Stimulated activated effector memory CD8-positive, alpha-beta T cell treated with anti-CD3 and anti-CD28 coated beads, Interleukin-12 subunit alpha, Interleukin-12 subunit beta, amount 100 ng/mL, for 72 hours (primary cell): ENCODE measurements at regions not wholly inside any gene's neighbourhood (a gene's known extent, or its start where the extent isn't known, plus 50 kb on each side); places are given as distances from the start of the nearest gene placed in this dataset.

Experiments
- ATAC-seq: fragments of 150-1000 bp; cut with Tn5 transposase; 2 replicates; pipeline ENCODE4 v1.10.0; 2021
- DNase-seq, 2 donors: peaks; one replicate each; pipeline ENCODE4 v3.0.0; 2021 to 2022; ENCODE audit warnings: low spot score in 2 of 2
- H3K27ac Mint-ChIP-seq: one replicate; pipeline ENCODE4 v1.8.0; 2022; ENCODE audit warnings: mild to moderate bottlenecking, mixed read lengths
- H3K36me3 Mint-ChIP-seq: one replicate; pipeline ENCODE4 v1.8.0; 2022; ENCODE audit warnings: mild to moderate bottlenecking, mixed read lengths
- H3K4me1 Mint-ChIP-seq: one replicate; pipeline ENCODE4 v1.8.0; 2022; ENCODE audit warnings: mixed read lengths
- H3K4me3 Mint-ChIP-seq: one replicate; pipeline ENCODE4 v1.8.0; 2022; ENCODE audit warnings: mild to moderate bottlenecking, mixed read lengths
- H3K9me3 Mint-ChIP-seq: one replicate; pipeline ENCODE4 v1.8.0; 2022; ENCODE audit warnings: mixed read lengths

DNA sequence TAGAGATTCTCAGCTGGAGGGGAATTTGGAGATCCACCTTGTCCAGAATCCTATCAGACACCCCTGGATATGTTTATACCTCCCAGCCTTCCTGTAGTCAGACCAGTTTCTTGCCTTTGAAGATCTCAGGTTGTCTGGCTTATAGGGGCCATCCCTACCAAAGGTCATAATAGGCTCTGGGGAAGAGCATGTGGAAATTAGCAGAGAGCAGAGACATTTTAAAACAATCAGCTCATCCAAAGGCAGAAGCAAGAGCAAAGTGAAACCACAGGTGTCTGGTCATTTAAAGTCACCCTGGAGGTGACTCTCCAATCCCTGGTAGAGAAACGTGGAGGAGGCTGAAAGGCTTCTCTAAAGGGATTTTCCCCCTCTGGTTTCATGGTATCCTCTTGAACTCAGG is 299.3 kb upstream of the EEF2KMT start:
- no peak for ATAC-seq
- Mint-ChIP-seq H3K27ac (no peak overlapping the region), H3K9me3 (peaks cover 6% of the 10 kb centered on the region), H3K4me3 (no peak overlapping the region), H3K4me1 (peaks cover 5% of the 10 kb centered on the region), H3K36me3 (no peaks in the 10 kb centered on the region)
- DNase-seq = no peak

DNA sequence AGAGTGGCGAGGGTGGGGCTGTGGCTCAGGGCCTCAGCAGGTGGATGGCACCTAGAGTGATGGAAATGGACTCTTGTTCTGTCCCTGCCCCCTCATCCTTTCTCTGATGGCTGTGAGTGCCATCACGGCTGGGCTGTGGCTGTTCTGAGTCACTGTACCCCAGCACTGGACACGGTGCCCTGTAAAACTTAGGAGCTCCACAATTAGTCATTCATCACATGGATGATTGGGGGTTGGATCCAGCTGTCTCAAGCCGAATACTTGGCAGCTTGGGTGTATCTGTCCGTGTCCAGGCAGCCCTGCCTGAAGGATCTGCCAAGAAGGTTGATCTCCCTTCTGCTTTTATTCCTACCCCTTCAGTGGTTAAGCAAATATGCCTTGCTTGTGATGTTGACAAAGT is 295.5 kb upstream of the EEF2KMT start:
- no peak for ATAC-seq
- peaks cover under 1% of the 10 kb centered on the region for H3K4me1 Mint-ChIP-seq
- H3K9me3 Mint-ChIP-seq = peaks cover 5% of the 10 kb centered on the region

DNA sequence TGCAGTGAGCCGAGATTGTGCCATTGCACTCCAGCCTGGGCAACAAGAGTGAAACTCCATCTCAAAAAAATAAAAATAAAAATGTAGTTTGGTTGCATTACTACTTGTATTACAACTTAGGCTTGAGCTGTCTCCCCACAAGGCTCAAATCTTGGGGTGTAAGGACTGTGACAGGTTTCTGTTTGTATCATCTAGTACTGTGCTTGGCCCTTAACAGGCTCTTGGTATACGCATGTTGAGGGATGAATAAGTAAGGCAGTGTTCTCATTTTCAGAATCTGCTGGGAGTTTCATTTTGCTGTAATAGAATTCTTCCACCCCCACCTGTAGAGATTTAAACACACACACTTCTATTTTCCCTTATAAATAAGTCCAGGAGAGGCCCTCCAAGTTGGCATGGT is 289.4 kb upstream of the EEF2KMT start:
- Mint-ChIP-seq H3K27ac (no peak overlapping the region), H3K4me3 (no peak overlapping the region), H3K36me3 (no peaks in the 10 kb centered on the region), H3K9me3 (peaks cover 6% of the 10 kb centered on the region), H3K4me1 (no peaks in the 10 kb centered on the region)
- DNase-seq (no peak), ATAC-seq (peak; percentile 58)

More for the DNA sequence above, 295.5 kb upstream of the EEF2KMT start:
- DNase-seq = no peak
- no peak overlapping the region for H3K4me3 Mint-ChIP-seq
- no peak overlapping the region for H3K27ac Mint-ChIP-seq
- H3K36me3 Mint-ChIP-seq = no peaks in the 10 kb centered on the region

DNA sequence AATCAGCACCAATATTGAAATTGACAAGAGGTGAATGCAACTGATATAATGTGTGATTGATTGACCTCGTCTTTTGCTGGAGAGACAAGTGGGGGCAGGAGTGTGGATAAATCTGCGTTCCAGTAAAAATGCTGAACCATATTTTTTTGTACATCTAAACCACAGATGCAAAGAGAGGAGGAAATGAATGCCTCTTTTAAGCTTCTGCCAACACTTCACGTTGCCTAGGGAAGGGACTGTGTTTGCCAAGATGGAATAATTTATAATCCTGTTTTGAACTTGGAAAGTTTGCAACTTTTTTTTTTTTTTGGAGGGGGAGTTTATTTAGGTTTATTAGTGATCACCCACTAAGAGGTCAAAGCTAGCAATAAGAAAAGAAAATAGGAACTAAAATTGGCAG is 288.2 kb upstream of the EEF2KMT start:
- Mint-ChIP-seq H3K27ac (no peak overlapping the region), H3K9me3 (peaks cover 6% of the 10 kb centered on the region), H3K4me3 (no peak overlapping the region), H3K36me3 (no peaks in the 10 kb centered on the region), H3K4me1 (no peaks in the 10 kb centered on the region)
- DNase-seq = no peak
- ATAC-seq = no peak

DNA sequence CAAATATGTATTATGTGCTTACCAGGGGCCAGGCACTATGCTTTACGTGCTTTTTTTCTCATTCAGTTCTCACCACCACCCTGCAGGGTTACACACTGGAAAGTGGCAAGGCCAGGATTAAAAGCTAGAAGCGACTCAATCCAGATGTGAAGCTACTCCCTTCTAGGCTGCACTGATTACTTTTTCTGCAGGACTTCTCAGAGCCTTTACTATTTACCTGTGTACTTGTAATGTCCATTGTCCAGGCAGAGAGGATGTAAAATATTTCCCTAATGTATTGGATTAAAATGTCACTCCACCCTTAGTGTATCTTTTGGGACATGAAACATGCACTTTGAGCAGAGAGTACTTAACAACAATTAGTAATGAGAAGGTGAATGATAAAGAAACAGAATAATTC is 287.5 kb upstream of the EEF2KMT start:
- Mint-ChIP-seq H3K36me3 (no peaks in the 10 kb centered on the region), H3K9me3 (peaks cover 6% of the 10 kb centered on the region), H3K4me3 (no peak overlapping the region), H3K4me1 (no peaks in the 10 kb centered on the region), H3K27ac (no peak overlapping the region)
- DNase-seq = no peak
- no peak for ATAC-seq

DNA sequence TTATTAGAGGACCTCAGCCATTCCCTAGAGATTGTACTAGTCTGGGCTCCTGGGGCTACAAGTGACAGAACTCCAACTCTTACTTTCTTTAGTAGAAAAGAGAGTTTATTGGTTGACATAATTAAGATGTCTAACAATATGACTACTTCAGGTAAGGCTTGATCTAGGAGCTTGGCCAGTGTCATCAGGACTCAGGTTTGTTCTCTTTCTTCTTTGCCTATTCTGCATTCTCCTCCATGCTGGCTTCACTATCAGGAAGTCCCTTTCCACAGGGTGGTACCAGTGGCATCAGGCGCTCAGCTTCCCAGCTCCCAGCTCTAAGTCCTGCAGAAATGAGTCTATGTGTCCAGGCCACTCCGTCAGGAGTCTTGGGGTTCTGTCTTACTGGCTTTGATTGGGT is 286.1 kb upstream of the EEF2KMT start:
- Mint-ChIP-seq H3K36me3 (no peaks in the 10 kb centered on the region), H3K9me3 (peaks cover 4% of the 10 kb centered on the region), H3K4me3 (no peak overlapping the region), H3K27ac (no peak overlapping the region), H3K4me1 (no peaks in the 10 kb centered on the region)
- DNase-seq (no peak), ATAC-seq (no peak)

DNA sequence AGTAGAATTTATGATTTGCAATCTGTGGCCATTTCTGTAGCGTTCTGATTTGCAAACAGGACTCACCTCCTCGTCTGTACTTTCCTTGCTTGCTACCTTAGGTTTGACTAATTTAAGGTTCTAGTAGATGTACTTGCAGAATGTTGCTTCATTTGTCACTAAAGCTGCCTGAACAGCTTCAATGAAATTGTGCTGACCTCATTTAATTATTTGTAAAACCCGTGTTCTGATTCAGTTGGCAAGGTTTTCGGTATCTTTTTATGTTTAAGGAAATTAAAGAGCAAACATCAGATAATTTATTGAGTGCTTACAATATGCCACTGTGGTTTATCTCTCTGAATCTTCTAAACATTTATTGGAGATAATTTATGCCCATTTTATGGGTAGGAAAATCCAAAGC is 284.9 kb upstream of the EEF2KMT start:
- Mint-ChIP-seq H3K36me3 (no peaks in the 10 kb centered on the region), H3K4me1 (no peaks in the 10 kb centered on the region), H3K4me3 (no peak overlapping the region), H3K9me3 (peaks cover 4% of the 10 kb centered on the region), H3K27ac (no peak overlapping the region)
- ATAC-seq = no peak
- DNase-seq = no peak

DNA sequence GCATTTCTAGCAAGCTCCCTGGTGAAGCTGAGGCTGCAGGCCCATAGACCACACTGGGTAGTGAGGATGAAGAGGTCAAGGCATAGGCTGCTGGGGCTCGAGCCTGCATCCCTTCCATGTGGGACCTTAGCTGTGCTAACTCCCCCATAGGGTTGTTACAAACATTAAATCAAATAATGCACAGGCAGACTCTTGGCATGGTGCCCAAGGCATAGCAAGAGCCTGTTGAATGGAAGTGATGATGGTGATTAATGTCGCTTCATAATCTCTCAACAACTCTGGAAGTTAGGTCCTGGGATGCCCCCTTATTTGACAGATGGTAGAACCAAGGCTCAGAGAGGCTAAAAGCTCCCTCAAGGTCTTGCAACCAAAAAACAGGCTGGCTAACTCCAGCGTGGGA is 283.9 kb upstream of the EEF2KMT start:
- no peaks in the 10 kb centered on the region for H3K4me1 Mint-ChIP-seq
- ATAC-seq = no peak
- no peak overlapping the region for H3K27ac Mint-ChIP-seq
- H3K4me3 Mint-ChIP-seq = no peak overlapping the region
- peaks cover 4% of the 10 kb centered on the region for H3K9me3 Mint-ChIP-seq
- H3K36me3 Mint-ChIP-seq = no peaks in the 10 kb centered on the region
- no peak for DNase-seq

DNA sequence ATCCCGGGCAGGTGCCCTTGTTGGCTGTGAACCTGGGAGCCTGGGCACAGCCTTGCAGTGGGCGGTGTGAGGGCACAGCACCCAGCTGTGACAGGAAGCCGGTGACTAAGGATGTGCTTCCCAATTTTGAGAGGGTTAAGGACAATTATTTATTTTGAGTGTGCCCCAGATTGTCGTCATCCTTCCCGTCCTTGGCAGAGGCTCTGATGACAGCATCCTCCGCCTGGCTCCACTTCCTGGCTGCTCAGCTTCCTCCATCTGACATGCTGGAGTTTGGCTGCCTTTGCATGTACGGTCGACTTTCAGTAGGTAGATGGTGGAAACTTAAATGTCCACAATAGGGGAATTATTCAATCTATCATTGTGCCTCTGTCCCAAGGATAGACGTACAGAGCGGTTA is 282.4 kb upstream of the EEF2KMT start:
- H3K9me3 Mint-ChIP-seq = peaks cover 4% of the 10 kb centered on the region
- H3K36me3 Mint-ChIP-seq = no peaks in the 10 kb centered on the region
- no peak for ATAC-seq
- H3K4me1 Mint-ChIP-seq = no peaks in the 10 kb centered on the region
- no peak overlapping the region for H3K4me3 Mint-ChIP-seq
- no peak for DNase-seq
- no peak overlapping the region for H3K27ac Mint-ChIP-seq

DNA sequence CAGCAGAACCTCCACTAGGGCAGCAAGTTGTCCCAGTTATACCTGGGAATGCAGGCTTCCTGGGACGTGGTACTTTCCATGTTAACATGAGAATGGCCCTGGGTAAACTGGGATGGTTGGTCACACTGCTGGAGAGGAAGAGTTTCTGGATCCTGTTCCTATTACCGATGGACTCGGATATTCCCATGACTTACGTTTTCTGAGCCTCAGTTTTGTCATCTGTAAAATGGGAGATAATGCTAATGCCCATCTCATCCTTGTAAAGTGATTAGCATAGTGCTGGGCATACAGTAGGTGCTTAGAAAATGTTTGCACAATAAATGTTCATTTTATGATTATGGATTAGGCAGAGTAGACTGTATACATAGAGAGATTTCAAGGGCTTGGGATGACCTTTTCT is 280.9 kb upstream of the EEF2KMT start:
- Mint-ChIP-seq H3K27ac (no peak overlapping the region), H3K4me3 (no peak overlapping the region), H3K4me1 (no peaks in the 10 kb centered on the region), H3K36me3 (no peaks in the 10 kb centered on the region), H3K9me3 (no peaks in the 10 kb centered on the region)
- DNase-seq (no peak), ATAC-seq (no peak)

DNA sequence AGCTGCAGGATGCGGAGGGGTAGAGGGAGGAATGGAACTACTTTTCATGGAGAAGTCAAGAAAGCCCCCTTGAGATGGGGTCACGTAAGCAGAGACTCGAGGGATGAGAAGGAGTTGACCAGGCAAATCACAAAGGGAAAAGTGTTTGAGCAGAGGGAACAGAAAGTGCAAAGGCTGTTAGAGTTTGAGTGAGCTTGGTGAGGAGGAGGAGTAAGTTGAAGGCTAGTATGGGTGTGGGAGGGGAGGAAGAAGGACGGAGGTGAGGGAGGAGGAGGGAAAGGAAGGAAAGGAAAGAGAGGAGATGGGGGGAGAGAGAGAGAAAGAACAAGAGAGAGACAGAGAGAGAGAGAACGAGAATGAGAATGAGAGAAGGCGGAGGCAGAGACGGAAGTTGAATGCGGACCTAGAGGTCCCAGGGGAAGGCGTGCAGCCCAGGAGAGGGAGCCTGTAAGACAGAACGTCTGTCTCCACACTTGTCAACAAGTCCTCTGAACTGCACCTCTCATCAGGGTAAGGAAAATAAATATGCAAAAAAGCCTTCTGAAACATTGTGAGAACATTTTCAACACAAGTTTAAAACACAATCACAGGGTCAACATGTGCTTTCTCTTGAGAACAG is 279.8 kb upstream of the EEF2KMT start:
- H3K4me1 Mint-ChIP-seq = no peaks in the 10 kb centered on the region
- H3K36me3 Mint-ChIP-seq = no peaks in the 10 kb centered on the region
- no peak overlapping the region for H3K4me3 Mint-ChIP-seq
- H3K9me3 Mint-ChIP-seq = no peaks in the 10 kb centered on the region
- H3K27ac Mint-ChIP-seq = no peak overlapping the region
- ATAC-seq (no peak), DNase-seq (no peak)

DNA sequence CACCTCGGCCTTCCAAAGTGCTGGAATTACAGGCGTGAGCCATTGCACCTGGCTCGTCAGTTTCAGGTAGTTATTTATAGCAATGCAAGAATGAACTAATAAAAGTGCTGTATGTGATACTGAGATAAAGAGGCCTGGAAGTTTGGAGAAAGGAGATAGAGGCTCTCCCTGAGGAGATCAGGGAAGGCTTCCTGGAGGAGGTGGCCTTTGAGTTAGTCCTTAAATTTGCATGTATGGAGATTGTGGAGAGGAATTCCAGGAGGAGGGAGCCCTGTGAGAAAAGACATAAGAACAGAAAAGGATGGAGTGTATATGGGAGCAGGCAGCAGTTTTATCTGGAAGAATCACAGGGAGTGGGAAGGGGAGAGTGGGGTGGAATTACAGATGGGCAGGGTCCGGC is 276.6 kb upstream of the EEF2KMT start:
- H3K9me3 Mint-ChIP-seq = no peaks in the 10 kb centered on the region
- ATAC-seq (no peak), DNase-seq (no peak)
- H3K27ac Mint-ChIP-seq = no peak overlapping the region
- no peak overlapping the region for H3K4me3 Mint-ChIP-seq
- H3K4me1 Mint-ChIP-seq = no peaks in the 10 kb centered on the region
- no peaks in the 10 kb centered on the region for H3K36me3 Mint-ChIP-seq

DNA sequence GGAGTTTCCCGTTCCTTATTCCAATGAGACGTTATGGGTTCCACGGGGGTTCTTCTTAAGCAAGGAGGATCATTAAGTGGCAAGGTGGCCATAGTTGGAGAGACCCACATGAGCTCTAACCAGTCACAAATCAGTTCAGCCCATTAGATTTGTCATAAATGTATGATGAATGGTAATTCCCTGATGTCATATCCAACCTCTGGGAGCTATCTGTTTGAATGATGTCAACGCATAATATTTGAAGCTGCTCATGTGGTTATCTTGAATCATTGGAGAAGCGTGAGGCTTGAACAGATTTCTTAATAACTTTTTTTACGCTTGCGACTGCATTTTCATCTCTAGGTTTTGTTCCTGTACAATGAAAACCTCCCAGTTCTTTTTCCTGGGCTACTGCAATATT is 270.4 kb upstream of the EEF2KMT start:
- Mint-ChIP-seq H3K9me3 (no peaks in the 10 kb centered on the region), H3K4me1 (no peaks in the 10 kb centered on the region), H3K27ac (no peak overlapping the region), H3K4me3 (no peak overlapping the region), H3K36me3 (no peaks in the 10 kb centered on the region)
- ATAC-seq (no peak), DNase-seq (no peak)

DNA sequence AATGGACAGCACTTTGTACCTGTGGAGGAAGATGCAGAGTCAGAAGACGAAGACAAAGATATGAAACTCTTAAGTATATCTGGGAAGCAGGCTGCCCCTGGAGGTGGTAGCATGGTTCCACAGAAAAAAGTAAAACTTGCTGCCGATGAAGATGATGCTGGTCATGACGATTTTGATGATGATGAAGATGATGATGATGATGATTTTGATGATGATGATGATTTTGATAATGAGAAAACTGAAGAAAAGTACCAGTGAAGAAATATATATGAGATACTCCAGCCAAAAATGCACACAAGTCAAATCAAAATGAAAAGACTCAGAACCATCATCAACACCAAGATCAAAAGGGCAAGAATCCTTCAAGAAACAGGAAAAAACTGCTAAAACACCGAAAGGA is 268.5 kb upstream of the EEF2KMT start:
- no peaks in the 10 kb centered on the region for H3K9me3 Mint-ChIP-seq
- ATAC-seq = no peak

DNA sequence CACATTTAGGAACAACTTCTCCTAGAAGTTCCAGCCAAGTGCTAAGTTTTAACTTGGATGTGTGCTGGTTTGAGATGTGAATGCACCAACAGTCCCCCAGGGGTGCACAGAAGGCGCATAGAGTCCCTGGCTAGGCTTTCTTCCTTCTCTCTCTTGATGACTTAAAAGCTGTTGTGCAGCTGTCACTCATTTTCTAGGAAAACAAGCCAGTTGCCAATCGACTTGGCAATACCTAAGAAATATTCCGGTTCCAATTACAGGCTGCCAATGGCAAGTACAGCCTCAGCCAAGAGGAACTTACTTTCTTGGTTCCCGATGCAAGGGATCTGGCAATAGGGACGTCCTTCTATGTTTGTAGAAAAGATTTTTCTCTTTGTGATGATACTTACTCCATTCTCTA is 266.6 kb upstream of the EEF2KMT start:
- no peak for ATAC-seq
- no peak for DNase-seq
- Mint-ChIP-seq H3K36me3 (no peaks in the 10 kb centered on the region), H3K4me1 (no peaks in the 10 kb centered on the region), H3K4me3 (no peak overlapping the region), H3K9me3 (no peaks in the 10 kb centered on the region), H3K27ac (no peak overlapping the region)

More for the DNA sequence above, 268.5 kb upstream of the EEF2KMT start:
- no peaks in the 10 kb centered on the region for H3K36me3 Mint-ChIP-seq
- no peak overlapping the region for H3K27ac Mint-ChIP-seq
- H3K4me3 Mint-ChIP-seq = no peak overlapping the region
- no peak for DNase-seq
- no peaks in the 10 kb centered on the region for H3K4me1 Mint-ChIP-seq

DNA sequence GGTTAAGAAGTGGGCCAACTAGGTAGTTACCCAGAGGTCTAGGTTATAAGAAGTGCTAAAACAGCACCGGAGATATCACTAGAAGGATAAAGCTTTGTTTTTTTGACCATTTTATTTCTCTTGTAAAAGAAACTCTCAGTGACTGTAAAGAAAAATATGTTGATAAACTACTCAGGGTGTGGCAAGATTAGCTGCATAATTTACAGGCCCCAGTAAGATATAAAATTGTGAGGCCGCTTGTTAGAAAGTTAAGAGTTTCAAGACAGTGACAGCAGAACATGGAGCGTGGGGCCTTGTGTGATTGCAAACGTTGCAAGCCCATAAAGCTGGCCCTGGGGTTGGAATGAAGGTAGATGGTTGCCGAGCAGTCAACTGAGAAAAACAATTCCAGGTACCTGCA is 263.7 kb upstream of the EEF2KMT start:
- no peak overlapping the region for H3K4me3 Mint-ChIP-seq
- no peak overlapping the region for H3K27ac Mint-ChIP-seq
- no peaks in the 10 kb centered on the region for H3K9me3 Mint-ChIP-seq
- no peak for ATAC-seq
- DNase-seq = no peak
- H3K4me1 Mint-ChIP-seq = no peaks in the 10 kb centered on the region
- H3K36me3 Mint-ChIP-seq = no peaks in the 10 kb centered on the region

DNA sequence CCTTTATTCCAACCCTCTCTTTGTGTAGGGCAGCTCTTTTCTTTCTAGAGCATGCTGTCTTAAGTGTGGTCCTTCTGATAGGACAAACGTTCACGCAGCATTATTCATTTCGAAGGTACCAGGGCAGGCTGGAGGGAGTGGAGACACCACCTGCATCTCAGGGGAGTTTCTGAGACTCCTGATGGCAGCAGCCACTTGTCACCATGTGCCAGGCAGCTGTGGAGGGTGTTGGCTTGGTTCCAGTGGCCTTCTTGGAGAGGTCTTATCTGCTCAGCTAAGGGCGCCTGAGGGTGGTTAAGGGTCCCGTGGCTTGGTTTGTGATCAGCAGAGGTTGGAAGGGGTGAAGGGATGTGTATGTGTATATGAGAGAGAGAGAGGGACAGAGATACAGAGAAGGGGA is 257.1 kb upstream of the EEF2KMT start:
- no peaks in the 10 kb centered on the region for H3K36me3 Mint-ChIP-seq
- H3K27ac Mint-ChIP-seq = no peak overlapping the region
- ATAC-seq (no peak), DNase-seq (no peak)
- peaks cover 2% of the 10 kb centered on the region for H3K9me3 Mint-ChIP-seq
- H3K4me3 Mint-ChIP-seq = no peak overlapping the region
- no peaks in the 10 kb centered on the region for H3K4me1 Mint-ChIP-seq
